ENCODE measurements at regions not wholly inside any gene's neighbourhood (a gene's known extent, or its start where the extent isn't known, plus 50 kb on each side); places are given as distances from the start of the nearest gene placed in this dataset.

- H3K27me3 ChIP-seq (ENCODE audit: control insufficient read depth in 5 of 5, insufficient read depth in 4 of 5, low read length in 5 of 5): peaks cover 0 to 7% (median 5%) of the 10 kb centered on the region in 5 donors
- H3K4me3 ChIP-seq (ENCODE audit: low read depth in 1 of 5, low read length in 5 of 5): no peak overlapping the region
- peaks cover 0 to under 1% (median 0%) of the 10 kb centered on the region in 5 donors for H3K9me3 ChIP-seq (ENCODE audit: control insufficient read depth in 5 of 5, low read length in 5 of 5)
- no peak overlapping the region for H3K27ac ChIP-seq (ENCODE audit: low read depth, low read length)
- no peaks in the 10 kb centered on the region for H3K36me3 ChIP-seq (ENCODE audit: control insufficient read depth in 5 of 5, insufficient read depth in 5 of 5, low read length in 5 of 5)
- peaks cover 0 to 8% (median 5%) of the 10 kb centered on the region in 5 donors for H3K4me1 ChIP-seq (ENCODE audit: control insufficient read depth in 5 of 5, insufficient read depth in 5 of 5, low read length in 5 of 5)
- no peak overlapping the region for H3K9ac ChIP-seq (ENCODE audit: low read length in 5 of 5)
Observed at GRCh38 chr17:77746393-77746792, 212.1 kb upstream of the TNRC6C start.

GRCh38 chr17:77746896-77747554 lies 211.5 kb upstream of the TNRC6C start:
- Histone ChIP-seq H3K27ac (ENCODE audit: low read depth, low read length) (no peak overlapping the region), H3K27me3 (ENCODE audit: control insufficient read depth in 5 of 5, insufficient read depth in 4 of 5, low read length in 5 of 5) (peaks cover 0 to 7% (median 4%) of the 10 kb centered on the region in 5 donors), H3K4me3 (ENCODE audit: low read depth in 1 of 5, low read length in 5 of 5) (no peak overlapping the region), H3K4me1 (ENCODE audit: control insufficient read depth in 5 of 5, insufficient read depth in 5 of 5, low read length in 5 of 5) (peaks cover 0 to 8% (median 5%) of the 10 kb centered on the region in 5 donors), H3K9me3 (ENCODE audit: control insufficient read depth in 5 of 5, low read length in 5 of 5) (no peaks in the 10 kb centered on the region), H3K9ac (ENCODE audit: low read length in 5 of 5) (no peak overlapping the region), H3K36me3 (ENCODE audit: control insufficient read depth in 5 of 5, insufficient read depth in 5 of 5, low read length in 5 of 5) (no peaks in the 10 kb centered on the region)

GRCh38 chr17:77748436-77748835 lies 210.1 kb upstream of the TNRC6C start:
- peaks cover 0 to 7% (median 2%) of the 10 kb centered on the region in 5 donors for H3K27me3 ChIP-seq (ENCODE audit: control insufficient read depth in 5 of 5, insufficient read depth in 4 of 5, low read length in 5 of 5)
- no peak overlapping the region for H3K27ac ChIP-seq (ENCODE audit: low read depth, low read length)
- H3K4me3 ChIP-seq (ENCODE audit: low read depth in 1 of 5, low read length in 5 of 5): no peak overlapping the region
- H3K9ac ChIP-seq (ENCODE audit: low read length in 5 of 5): no peak overlapping the region
- H3K9me3 ChIP-seq (ENCODE audit: control insufficient read depth in 5 of 5, low read length in 5 of 5): no peaks in the 10 kb centered on the region
- peaks cover 0 to 8% (median 5%) of the 10 kb centered on the region in 5 donors for H3K4me1 ChIP-seq (ENCODE audit: control insufficient read depth in 5 of 5, insufficient read depth in 5 of 5, low read length in 5 of 5)
- no peaks in the 10 kb centered on the region for H3K36me3 ChIP-seq (ENCODE audit: control insufficient read depth in 5 of 5, insufficient read depth in 5 of 5, low read length in 5 of 5)

GRCh38 chr17:77749321-77749751 lies 209.2 kb upstream of the TNRC6C start:
- H3K27ac ChIP-seq (ENCODE audit: low read depth, low read length): no peak overlapping the region
- H3K9me3 ChIP-seq (ENCODE audit: control insufficient read depth in 5 of 5, low read length in 5 of 5): peaks cover 0 to under 1% (median 0%) of the 10 kb centered on the region in 5 donors
- H3K27me3 ChIP-seq (ENCODE audit: control insufficient read depth in 5 of 5, insufficient read depth in 4 of 5, low read length in 5 of 5): peaks cover 0 to 13% (median 2%) of the 10 kb centered on the region in 5 donors

GRCh38 chr17:77749989-77750388 lies 208.5 kb upstream of the TNRC6C start:
- Histone ChIP-seq H3K36me3 (ENCODE audit: control insufficient read depth in 5 of 5, insufficient read depth in 5 of 5, low read length in 5 of 5) (no peaks in the 10 kb centered on the region), H3K27ac (ENCODE audit: low read depth, low read length) (no peak overlapping the region), H3K4me1 (ENCODE audit: control insufficient read depth in 5 of 5, insufficient read depth in 5 of 5, low read length in 5 of 5) (no peaks in the 10 kb centered on the region), H3K9ac (ENCODE audit: low read length in 5 of 5) (no peak overlapping the region), H3K27me3 (ENCODE audit: control insufficient read depth in 5 of 5, insufficient read depth in 4 of 5, low read length in 5 of 5) (peaks cover 0 to 17% (median 3%) of the 10 kb centered on the region in 5 donors), H3K9me3 (ENCODE audit: control insufficient read depth in 5 of 5, low read length in 5 of 5) (peaks cover 0 to 7% (median 4%) of the 10 kb centered on the region in 5 donors), H3K4me3 (ENCODE audit: low read depth in 1 of 5, low read length in 5 of 5) (no peak overlapping the region)

More at GRCh38 chr17:77749321-77749751, 209.2 kb upstream of the TNRC6C start:
- H3K4me1 ChIP-seq (ENCODE audit: control insufficient read depth in 5 of 5, insufficient read depth in 5 of 5, low read length in 5 of 5): peaks cover 0 to 5% (median 2%) of the 10 kb centered on the region in 5 donors
- H3K9ac ChIP-seq (ENCODE audit: low read length in 5 of 5): no peak overlapping the region
- no peak overlapping the region for H3K4me3 ChIP-seq (ENCODE audit: low read depth in 1 of 5, low read length in 5 of 5)
- no peaks in the 10 kb centered on the region for H3K36me3 ChIP-seq (ENCODE audit: control insufficient read depth in 5 of 5, insufficient read depth in 5 of 5, low read length in 5 of 5)

GRCh38 chr17:77750427-77751043 lies 208.0 kb upstream of the TNRC6C start:
- Histone ChIP-seq H3K9ac (ENCODE audit: low read length in 5 of 5) (no peak overlapping the region), H3K36me3 (ENCODE audit: control insufficient read depth in 5 of 5, insufficient read depth in 5 of 5, low read length in 5 of 5) (no peaks in the 10 kb centered on the region), H3K4me3 (ENCODE audit: low read depth in 1 of 5, low read length in 5 of 5) (no peak overlapping the region), H3K9me3 (ENCODE audit: control insufficient read depth in 5 of 5, low read length in 5 of 5) (peaks cover 0 to 12% (median 7%) of the 10 kb centered on the region in 5 donors), H3K27me3 (ENCODE audit: control insufficient read depth in 5 of 5, insufficient read depth in 4 of 5, low read length in 5 of 5) (peaks cover 0 to 17% (median 6%) of the 10 kb centered on the region in 5 donors), H3K27ac (ENCODE audit: low read depth, low read length) (no peak overlapping the region), H3K4me1 (ENCODE audit: control insufficient read depth in 5 of 5, insufficient read depth in 5 of 5, low read length in 5 of 5) (no peaks in the 10 kb centered on the region)

GRCh38 chr17:77753246-77753645 lies 205.3 kb upstream of the TNRC6C start:
- no peaks in the 10 kb centered on the region for H3K4me1 ChIP-seq (ENCODE audit: control insufficient read depth in 5 of 5, insufficient read depth in 5 of 5, low read length in 5 of 5)
- no peak overlapping the region for H3K4me3 ChIP-seq (ENCODE audit: low read depth in 1 of 5, low read length in 5 of 5)
- no peak overlapping the region for H3K27ac ChIP-seq (ENCODE audit: low read depth, low read length)
- peaks cover 0 to 12% (median 8%) of the 10 kb centered on the region in 5 donors for H3K9me3 ChIP-seq (ENCODE audit: control insufficient read depth in 5 of 5, low read length in 5 of 5)
- peaks cover 2 to 22% (median 3%) of the 10 kb centered on the region in 5 donors for H3K27me3 ChIP-seq (ENCODE audit: control insufficient read depth in 5 of 5, insufficient read depth in 4 of 5, low read length in 5 of 5)
- no peaks in the 10 kb centered on the region for H3K36me3 ChIP-seq (ENCODE audit: control insufficient read depth in 5 of 5, insufficient read depth in 5 of 5, low read length in 5 of 5)
- H3K9ac ChIP-seq (ENCODE audit: low read length in 5 of 5): no peak overlapping the region

GRCh38 chr17:77753691-77754245 lies 204.7 kb upstream of the TNRC6C start:
- Histone ChIP-seq H3K9me3 (ENCODE audit: control insufficient read depth in 5 of 5, low read length in 5 of 5) (peaks cover 0 to 12% (median 8%) of the 10 kb centered on the region in 5 donors), H3K36me3 (ENCODE audit: control insufficient read depth in 5 of 5, insufficient read depth in 5 of 5, low read length in 5 of 5) (no peaks in the 10 kb centered on the region), H3K4me1 (ENCODE audit: control insufficient read depth in 5 of 5, insufficient read depth in 5 of 5, low read length in 5 of 5) (no peaks in the 10 kb centered on the region), H3K4me3 (ENCODE audit: low read depth in 1 of 5, low read length in 5 of 5) (no peak overlapping the region), H3K27me3 (ENCODE audit: control insufficient read depth in 5 of 5, insufficient read depth in 4 of 5, low read length in 5 of 5) (peaks cover 1 to 22% (median 3%) of the 10 kb centered on the region in 5 donors), H3K9ac (ENCODE audit: low read length in 5 of 5) (no peak overlapping the region), H3K27ac (ENCODE audit: low read depth, low read length) (no peak overlapping the region)

- H3K9ac ChIP-seq (ENCODE audit: low read length in 5 of 5): no peak overlapping the region
- peaks cover 0 to 22% (median 3%) of the 10 kb centered on the region in 5 donors for H3K27me3 ChIP-seq (ENCODE audit: control insufficient read depth in 5 of 5, insufficient read depth in 4 of 5, low read length in 5 of 5)
- H3K4me3 ChIP-seq (ENCODE audit: low read depth in 1 of 5, low read length in 5 of 5): no peak overlapping the region
- H3K36me3 ChIP-seq (ENCODE audit: control insufficient read depth in 5 of 5, insufficient read depth in 5 of 5, low read length in 5 of 5): no peaks in the 10 kb centered on the region
- H3K4me1 ChIP-seq (ENCODE audit: control insufficient read depth in 5 of 5, insufficient read depth in 5 of 5, low read length in 5 of 5): no peaks in the 10 kb centered on the region
- H3K27ac ChIP-seq (ENCODE audit: low read depth, low read length): no peak overlapping the region
- H3K9me3 ChIP-seq (ENCODE audit: control insufficient read depth in 5 of 5, low read length in 5 of 5): peaks cover 0 to 12% (median 8%) of the 10 kb centered on the region in 5 donors
Observed at GRCh38 chr17:77754956-77755355, 203.5 kb upstream of the TNRC6C start.

- H3K9me3 ChIP-seq (ENCODE audit: control insufficient read depth in 5 of 5, low read length in 5 of 5): peaks cover 0 to 12% (median 8%) of the 10 kb centered on the region in 5 donors
- no peak overlapping the region for H3K4me3 ChIP-seq (ENCODE audit: low read depth in 1 of 5, low read length in 5 of 5)
- H3K27ac ChIP-seq (ENCODE audit: low read depth, low read length): no peak overlapping the region
- no peaks in the 10 kb centered on the region for H3K4me1 ChIP-seq (ENCODE audit: control insufficient read depth in 5 of 5, insufficient read depth in 5 of 5, low read length in 5 of 5)
- H3K36me3 ChIP-seq (ENCODE audit: control insufficient read depth in 5 of 5, insufficient read depth in 5 of 5, low read length in 5 of 5): no peaks in the 10 kb centered on the region
- H3K9ac ChIP-seq (ENCODE audit: low read length in 5 of 5): no peak overlapping the region
- peaks cover 0 to 22% (median 3%) of the 10 kb centered on the region in 5 donors for H3K27me3 ChIP-seq (ENCODE audit: control insufficient read depth in 5 of 5, insufficient read depth in 4 of 5, low read length in 5 of 5)
Observed at GRCh38 chr17:77755410-77755963, 203.0 kb upstream of the TNRC6C start.
